Thyroid gland (tissue), 4 donors: ENCODE measurements at regions not wholly inside any gene's neighbourhood (a gene's known extent, or its start where the extent isn't known, plus 50 kb on each side); places are given as distances from the start of the nearest gene placed in this dataset.

Experiments
- POLR2A ChIP-seq, 2 donors: fragments of 450-650 bp; IDR thresholded peaks; one replicate each; pipeline ENCODE4 v1.6.1; 2017; ENCODE audit warnings: antibody characterized with exemption in 2 of 2, mild to moderate bottlenecking in 2 of 2, moderate library complexity in 1 of 2
- TF ChIP-seq, protein P1 (sequence below), 6 experiments: fragments of 200-600 bp in 3 of 6; fragments of 450-650 bp in 3 of 6; sonication (generic) in 3 of 6; IDR thresholded peaks; one replicate each; pipeline ENCODE4 v1.5.1; 2016 to 2019; ENCODE audit warnings: antibody characterized with exemption in 6 of 6, mild to moderate bottlenecking in 2 of 6, inconsistent platforms in 1 of 6, moderate library complexity in 1 of 6

DNA sequence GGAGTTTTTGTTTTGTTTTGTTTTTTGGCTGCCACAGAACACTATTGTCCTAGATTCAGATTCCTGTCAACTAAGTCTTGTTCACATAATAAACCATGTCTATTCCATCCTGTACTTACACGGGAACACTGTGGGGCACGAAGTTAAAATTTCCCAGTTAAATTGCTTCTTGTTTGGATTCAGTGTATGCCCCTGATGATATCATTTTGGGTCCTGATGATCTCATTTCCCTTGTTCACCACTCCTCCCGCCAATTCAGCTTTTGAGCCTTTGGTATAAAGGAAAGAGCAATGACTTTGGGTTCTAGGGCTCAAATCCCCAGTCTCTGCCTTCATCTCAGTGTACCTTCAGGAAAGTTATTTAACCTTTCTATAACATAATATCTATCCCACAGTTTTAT is 333.5 kb downstream of the FBXW7 start:
- TF ChIP-seq POLR2A (IDR thresholded peaks at IDR 0.05) = no peak
- TF ChIP-seq, protein P1, sequence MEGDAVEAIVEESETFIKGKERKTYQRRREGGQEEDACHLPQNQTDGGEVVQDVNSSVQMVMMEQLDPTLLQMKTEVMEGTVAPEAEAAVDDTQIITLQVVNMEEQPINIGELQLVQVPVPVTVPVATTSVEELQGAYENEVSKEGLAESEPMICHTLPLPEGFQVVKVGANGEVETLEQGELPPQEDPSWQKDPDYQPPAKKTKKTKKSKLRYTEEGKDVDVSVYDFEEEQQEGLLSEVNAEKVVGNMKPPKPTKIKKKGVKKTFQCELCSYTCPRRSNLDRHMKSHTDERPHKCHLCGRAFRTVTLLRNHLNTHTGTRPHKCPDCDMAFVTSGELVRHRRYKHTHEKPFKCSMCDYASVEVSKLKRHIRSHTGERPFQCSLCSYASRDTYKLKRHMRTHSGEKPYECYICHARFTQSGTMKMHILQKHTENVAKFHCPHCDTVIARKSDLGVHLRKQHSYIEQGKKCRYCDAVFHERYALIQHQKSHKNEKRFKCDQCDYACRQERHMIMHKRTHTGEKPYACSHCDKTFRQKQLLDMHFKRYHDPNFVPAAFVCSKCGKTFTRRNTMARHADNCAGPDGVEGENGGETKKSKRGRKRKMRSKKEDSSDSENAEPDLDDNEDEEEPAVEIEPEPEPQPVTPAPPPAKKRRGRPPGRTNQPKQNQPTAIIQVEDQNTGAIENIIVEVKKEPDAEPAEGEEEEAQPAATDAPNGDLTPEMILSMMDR (IDR thresholded peaks at IDR 0.05) = no peak
